SKM-1 treated with dmso at 0.1 percent for 144 hours (cell line): ENCODE measurements at regions not wholly inside any gene's neighbourhood (a gene's known extent, or its start where the extent isn't known, plus 50 kb on each side); places are given as distances from the start of the nearest gene placed in this dataset.
A peak's percentile ranks its signal among the peaks of the same experiment; 100 is the strongest.
"Not testable (repeated sequence)": the region's sequence is repeated elsewhere in the genome, so short reads cannot be mapped to it uniquely, and the experiment has no call there.

ENCODE experiments used
- DNase-seq: peaks from one replicate; lab custom pipeline; 2025; ENCODE audit not compliant: unreplicated experiment; lab: John Stamatoyannopoulos, UW

DNA sequence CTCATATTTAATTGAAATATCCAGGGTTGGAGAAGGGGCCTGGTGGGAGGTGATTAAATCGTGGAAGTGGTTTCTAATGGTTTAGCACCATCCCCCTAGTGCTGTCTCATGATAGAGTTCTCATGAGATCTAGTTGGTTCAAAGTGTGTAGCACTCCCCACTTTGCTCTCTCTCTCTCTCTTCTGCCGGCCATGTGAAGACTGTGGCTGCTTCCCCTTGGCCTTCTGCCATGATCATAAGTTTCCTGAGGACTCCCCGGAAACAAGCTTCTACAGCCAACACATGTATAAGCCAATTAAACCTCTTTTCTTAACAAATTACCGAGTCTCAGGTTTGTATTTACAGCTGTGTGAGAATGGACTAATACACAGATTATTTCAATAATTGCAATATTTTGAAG, 305.8 kb upstream of the KCND2 start:
- DNase-seq: no peak

DNA sequence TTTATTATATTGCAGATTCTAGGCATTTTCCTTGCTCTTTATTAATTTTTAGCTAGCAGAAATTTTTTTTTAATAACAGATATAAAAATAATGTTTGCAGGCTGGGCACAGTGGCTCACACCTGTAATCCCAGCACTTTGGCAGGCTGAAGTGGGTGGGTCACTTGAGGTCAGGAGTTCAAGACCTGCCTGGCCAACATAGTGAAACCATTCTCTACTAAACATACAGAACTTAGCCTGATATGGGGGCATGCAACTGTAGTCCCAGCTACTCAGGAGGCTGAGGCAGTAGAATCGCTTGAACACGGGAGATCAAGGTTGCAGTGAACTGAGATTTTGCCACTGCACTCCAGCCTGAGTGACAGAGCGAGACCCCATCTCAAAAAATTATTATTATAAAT, 304.6 kb upstream of the KCND2 start:
- not testable (repeated sequence) for DNase-seq

DNA sequence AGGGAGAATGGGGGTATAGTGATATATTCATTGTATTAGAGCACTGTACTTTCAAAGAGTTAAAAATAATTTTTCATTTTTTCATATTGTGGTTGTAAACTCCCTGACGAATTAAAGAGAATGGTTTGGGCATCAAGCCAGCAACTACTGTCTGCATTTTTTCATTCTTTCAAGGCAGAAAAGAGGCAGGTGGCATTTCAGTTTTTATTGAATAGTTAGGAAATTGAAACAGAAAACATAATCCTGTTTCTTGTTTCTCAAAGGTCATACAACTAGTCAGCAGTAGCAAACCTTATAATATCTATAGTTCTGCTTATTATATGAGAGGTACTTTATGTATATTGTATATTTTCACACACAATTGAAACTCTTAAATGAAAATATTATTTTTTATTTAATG, 303.9 kb upstream of the KCND2 start:
- no peak for DNase-seq

DNA sequence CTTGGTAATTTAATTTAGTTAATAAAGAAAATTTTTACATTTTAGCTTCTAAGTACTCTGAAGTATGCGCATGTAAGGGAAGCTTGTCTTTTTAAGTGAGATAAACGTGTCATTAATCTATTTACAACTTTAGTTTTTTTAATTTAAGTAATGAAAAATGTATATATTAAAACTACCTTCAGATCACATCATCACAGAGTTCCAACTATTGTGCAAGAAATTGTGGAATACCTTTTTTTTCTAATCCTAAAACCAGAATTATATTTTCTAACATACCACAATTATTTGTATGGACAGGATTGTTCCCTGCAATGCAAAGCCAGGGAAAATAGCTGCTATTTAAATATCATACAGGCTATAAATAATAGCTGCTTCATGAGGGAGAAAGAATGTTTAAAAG, 303.2 kb upstream of the KCND2 start:
- DNase-seq: no peak

DNA sequence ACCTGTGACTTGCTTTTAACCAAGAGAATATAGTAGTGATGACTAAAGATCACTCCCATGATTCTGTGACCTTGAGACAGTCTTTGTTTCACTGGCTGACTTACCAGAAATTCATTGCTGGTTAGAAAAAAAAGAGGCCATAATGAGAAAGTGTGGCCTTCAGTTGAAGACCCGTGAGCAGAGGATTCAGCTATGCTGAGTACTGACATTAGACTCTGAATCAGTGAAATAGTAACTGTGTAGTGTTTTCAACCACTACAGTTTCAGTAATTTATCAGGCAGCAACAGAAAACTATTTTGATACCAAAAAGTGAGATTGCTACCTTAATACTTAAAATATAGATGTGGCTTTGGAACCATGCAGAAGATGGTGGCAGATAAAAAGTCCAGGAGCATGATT, 298.0 kb upstream of the KCND2 start:
- DNase-seq: no peak

DNA sequence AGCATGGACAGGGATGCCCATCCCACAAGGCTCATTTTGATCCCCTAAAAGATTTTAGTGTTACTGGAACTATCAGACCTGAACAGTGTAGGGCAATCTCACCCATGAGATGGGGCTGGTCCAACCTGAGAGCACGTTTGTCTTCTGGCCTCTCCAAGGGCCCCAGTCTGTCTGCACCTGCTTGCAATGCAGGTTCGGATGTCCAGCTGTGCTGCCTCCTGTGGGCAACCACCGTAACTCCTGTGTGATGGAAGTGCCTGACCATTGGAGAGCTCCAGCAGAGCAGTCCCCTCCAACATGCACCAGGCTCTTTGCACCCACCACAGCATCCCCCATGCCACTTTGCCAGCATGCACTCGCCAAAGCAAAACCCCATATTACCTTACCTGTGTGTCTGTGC, 290.1 kb upstream of the KCND2 start:
- no peak for DNase-seq

DNA sequence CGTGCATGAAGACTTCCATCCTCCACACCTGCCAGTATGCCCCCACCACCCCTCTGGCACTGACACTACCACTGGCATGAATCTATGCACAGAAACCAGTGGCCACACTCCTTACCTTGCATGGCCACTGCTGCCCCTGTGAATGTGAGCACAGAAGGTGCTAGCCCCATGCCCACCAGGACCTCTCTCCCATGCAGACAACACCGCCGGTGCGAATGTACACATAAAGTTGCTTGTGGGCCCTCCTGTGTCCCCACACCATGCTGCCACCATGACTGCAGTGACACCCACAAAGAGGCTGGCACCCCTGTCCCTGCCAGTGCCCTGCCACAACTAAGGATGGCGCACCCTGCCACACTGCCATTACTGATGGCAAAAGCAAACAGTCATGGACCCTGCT, 289.5 kb upstream of the KCND2 start:
- no peak for DNase-seq

DNA sequence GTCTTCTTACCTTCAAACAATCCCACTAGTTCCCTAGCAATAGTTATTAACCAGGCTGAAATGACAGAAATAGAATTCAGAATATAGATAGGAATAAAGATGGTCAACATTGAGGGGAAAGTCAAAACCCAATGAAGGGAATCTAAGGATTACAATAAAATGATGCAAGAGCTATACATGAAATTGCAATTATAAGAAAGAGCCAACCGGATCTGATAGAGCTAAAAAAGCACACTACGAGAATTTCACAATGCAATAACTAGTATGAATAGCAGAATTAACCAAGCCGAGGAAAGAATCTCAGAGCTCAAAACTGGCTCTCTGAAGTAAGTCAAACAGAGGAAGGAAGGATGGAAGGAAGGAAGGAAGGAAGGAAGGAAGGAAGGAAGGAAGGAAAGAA, 288.7 kb upstream of the KCND2 start:
- no peak for DNase-seq

DNA sequence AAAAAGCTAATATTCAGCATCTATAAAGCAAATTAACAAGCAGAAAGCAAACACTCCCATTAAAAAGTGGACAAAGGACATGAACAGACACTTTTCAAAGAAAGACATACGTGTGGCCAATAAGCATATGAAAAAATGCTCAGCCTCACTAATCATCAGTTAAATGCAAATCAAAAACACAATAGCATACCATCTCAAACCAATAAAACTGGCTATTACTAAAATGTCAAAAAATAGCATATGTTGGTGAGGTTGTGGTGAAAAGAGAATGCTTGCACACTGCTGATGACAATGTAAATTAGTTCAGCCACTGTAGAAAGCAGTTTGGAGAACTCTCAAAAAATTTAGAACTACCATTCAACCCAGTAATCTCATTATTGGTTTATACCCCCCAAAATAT, 284.6 kb upstream of the KCND2 start:
- no peak for DNase-seq

DNA sequence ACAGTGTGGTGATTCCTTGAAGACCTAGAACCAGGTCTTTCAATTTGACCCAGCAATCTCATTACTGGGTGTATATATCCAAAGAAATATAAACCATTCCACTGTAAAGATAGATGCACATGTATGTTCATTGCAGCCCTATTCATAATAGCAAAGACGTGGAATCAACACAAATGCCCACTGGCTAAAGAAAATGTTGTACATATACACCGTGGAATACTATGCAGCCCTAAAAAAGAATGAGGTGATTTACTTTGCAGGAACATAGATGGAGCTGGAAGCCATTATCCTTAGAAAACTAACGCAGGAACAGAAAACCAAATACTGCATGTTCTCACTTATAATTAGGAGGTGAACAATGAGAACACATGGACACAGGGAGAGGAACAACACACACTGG, 278.0 kb upstream of the KCND2 start:
- no peak for DNase-seq

DNA sequence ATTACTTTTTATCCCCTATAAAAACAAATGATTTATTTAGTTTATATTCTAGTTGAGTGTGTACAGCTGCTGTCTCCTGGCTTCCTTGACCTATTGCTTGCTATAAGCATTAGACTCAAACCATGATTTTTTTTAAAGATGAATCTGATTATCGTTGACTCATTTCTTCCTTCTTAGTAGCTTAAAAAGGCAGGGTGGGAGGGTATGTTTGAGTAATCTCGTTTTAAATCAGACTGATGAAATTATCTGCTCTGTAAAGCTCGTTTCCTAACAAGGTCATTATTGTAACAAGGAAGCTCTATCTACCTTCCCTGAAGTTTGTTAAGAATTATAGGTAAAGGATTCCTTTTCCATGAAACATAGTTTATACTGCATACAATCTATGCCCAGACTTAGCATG, 276.3 kb upstream of the KCND2 start:
- DNase-seq: no peak

DNA sequence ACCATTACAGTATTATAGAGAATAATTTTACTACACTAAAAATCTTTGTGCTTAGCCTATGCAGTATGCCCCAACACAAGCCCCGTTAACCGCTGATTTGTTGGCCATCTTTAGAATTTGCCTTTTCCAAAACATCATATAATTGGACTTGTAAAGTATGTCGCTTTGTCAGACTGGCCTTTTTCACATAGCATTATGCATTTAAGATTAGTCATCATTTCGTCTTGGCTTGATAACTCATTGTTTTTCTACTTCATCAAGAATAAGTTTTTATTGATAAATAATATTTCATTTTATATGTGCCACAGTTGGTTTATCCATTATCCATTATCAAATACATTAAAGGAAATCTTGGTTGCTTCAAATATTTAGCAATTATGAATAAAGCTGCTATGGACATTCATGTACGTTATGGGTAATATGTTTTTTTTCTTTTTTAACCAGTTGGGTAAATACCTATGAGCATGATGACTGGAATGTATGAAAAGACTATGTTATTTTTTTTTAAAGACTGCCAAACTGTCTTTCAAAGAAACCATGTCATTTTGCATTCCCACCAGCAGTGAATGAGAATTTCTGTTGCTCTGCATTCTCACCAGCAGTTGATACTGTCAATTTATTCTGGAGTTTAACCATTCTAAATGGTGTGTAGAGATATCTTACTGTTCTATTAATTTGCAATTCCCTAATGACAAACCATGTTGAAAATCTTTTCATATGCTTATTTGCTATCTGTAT, 273.1 kb upstream of the KCND2 start:
- DNase-seq: no peak

DNA sequence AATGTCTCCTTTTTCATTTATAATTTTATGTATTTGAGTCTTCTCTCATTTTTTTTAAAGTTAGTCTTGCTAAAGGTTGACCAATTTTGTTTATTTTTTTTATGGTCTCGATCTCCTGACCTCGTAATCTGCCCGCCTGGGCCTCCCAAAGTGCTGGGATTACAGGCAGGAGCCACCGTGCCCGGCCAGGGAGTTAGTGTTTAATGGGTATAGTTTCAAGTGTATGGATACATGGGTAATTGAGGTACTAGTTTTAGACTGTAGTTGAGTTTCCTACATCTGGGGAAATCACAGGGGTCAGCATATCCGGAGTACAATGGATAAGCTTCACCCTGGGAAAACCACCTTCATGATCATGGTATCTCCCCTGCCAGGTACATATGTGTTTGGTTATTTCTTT, 267.3 kb upstream of the KCND2 start:
- DNase-seq: no peak

DNA sequence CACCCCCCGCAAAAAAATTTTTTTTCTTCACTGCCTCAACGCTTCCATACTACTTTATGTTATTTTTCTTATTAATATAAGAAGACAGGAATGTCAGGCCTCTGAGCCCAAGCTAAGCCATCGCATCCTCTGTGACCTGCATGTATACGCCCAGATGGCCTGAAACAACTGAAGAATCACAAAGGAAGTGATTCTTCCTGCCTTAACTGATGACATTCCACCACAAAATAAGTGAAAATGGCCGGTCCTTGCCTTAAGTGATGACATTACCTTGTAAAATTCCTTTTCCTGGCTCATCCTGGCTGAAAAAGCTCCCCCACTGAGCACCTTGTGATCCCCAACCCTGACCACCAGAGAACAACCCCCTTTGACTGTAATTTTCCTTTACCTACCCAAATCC, 258.7 kb upstream of the KCND2 start:
- not testable (repeated sequence) for DNase-seq

DNA sequence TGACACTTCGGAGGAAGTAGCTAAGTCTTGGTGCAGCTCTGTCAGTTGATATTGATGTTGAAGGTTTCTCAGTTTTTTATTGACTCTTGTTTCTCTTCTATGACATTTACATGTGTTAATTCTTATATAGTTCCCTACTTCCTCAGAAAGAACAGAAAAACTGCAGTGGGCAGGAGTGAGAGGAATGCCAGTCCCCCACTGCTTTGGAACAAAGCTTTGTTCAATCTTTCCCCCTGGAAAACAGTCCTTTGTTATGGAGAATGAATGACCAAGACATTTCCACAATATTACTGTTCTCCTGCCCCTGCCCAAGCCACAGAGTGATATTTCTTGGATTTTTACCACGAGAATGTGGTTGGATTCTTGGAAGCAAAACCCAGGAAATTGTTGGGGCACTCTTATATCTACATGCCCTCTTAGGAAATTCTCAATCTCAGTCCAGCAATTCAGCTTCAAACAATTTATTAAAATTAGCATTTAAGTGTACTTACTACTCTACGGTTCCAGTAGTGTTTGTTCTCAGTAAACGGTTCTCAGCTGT, 258.0 kb upstream of the KCND2 start:
- DNase-seq: no peak

DNA sequence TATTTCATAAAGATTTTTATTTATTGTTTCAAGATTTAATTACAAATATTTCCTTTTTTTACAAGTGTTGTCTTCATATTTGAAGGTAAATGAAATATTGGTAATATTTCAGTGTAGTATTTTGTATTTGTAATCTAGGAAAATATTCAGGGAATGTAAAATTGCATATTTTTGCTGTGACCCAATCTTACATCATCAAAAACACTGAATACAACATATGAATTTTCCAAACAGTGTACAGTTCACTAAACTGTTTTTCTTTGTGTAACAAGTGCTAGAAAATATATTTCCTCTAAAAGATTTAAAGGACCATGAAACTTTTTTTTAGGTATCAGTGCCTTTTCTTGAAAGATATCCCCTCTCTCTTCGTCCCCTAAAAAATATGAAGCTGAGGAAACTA, 251.9 kb upstream of the KCND2 start:
- DNase-seq: no peak

DNA sequence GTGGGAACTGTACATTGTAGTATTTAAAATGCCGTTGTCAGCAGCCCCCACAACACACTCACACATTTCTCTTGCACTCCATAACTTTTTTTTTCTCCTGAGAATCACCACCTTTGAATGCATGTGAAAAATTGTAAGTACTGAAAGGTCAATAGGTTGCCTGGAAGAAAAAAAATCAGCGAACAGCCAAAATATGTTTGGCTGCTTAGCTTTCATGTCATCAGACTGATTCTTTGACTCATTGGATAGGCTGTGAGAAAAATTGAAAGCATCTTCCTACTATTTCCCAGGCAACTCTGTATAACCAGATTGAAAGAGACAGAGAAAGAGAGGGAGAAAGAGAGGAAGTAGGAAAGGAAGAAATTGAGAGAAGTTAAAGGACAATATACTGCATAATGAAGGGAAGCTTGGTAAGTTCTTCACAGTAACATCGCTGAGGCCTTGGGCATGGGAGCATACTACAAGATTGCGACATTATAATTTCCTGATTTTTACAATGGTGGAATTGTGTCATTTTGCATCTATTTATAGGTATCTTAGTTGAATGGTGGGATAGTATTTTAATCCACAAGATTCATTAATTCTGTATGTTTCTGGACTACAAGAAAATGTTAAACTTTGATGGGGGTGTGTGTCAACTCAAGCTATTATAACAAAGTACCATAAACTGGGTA, 249.3 kb upstream of the KCND2 start:
- DNase-seq: peak; percentile 4

DNA sequence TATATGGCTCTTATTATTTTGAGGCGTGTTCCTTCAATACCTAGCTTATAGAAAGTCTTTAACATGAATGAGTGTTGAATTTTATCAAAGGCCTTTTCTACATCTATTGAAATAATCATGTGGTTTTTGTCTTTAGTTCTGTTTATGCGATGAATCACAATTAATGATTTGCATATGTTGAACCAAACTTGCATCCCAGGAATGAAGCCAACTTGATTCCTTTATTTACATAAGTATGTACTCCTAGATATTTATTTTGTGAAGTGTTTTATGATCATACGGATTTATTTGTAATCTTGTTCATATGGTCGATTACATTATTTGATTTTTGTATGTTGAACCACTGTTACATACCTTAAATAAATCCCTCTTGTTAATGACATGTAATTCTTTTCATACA, 244.3 kb upstream of the KCND2 start:
- DNase-seq: no peak

DNA sequence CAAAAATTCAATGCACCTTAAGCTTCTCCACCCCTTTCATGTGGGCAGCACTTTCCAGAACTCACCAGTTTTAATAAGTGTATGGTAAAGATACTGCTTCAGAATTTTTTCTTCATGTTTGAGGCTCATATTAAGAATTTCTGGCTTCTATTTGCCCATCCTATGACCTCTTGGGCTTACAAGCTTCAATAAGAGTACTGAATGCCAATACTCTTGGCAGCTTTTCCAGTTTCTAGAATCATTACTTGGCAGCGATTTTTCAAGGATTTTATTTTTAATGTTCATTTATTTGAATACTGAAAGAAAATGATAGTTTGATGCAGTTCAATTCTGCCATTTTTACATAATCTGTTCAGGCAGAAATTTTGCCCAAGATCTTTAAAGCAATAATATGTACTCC, 242.1 kb upstream of the KCND2 start:
- DNase-seq: no peak

DNA sequence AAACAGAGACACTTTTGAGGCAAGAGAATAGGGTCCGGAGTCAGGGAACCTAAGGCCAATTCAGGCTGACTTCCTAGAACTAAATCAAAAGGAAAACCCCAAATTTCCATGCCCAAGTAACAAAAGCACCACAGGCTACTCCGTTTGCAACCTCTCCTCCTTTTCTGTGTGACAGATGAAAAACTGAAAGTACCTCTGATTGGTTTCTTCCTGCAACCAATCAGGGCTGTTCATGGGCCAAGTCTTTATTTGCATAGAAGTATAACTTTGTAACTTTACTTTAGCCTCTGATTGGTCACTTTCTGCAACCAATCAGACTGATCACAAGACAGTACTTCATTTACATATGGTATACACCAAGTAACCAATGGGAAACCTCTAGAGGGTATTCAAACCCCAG, 239.9 kb upstream of the KCND2 start:
- DNase-seq: no peak

DNA sequence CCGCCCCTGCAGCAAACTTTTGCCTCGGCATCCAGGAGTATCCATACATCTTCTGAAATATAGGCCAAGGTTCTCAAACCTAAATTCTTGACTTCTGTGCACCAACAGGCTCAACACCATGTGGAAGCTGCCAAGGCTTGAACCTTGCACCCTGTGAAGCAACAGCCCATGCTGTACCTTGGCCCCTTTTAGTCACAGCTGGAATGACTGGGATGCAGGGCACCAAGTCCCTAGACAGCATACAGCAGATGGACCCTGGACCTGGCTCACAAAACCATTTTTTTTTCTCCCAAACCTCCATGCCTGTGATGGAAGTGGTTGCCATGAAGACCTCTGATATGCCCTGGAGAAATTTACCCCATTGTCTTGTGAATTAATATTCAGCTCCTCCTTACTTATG, 233.8 kb upstream of the KCND2 start:
- no peak for DNase-seq

DNA sequence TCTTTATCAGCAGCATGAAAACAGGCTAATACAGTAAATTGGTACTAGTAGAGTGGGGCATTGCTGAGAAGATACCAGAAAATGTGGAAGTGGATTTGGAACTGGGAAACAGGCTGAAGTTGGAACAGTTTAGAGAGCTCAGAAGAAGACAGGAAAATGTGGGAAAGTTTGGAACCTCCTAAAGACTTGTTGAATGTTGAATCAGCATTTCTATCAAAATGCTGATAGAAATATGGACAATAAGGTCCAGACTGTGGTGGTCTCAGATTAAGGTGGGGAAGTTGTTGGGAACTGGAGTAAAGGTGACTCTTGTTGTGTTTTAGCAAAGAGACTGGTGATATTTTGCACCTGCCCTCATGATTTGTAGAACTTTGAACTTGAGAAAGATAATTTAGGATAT, 231.2 kb upstream of the KCND2 start:
- no peak for DNase-seq

DNA sequence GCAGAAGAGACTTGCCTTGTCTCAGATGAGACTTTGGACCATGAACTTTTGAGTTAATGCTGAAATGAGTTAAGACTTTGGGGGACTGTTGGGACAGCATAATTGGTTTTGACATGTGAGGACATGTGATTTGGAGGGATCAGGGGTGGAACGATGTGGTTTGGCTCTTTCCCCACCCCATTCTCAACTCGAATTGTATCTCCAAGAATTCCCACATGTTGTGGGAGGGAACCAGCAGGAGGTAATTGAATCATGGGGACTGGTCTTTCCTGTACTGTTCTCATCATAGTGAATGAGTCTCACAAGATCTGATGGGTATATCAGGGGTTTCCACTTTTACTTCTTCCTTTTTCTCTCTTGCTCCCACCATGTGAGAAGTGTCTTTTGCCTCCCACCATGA, 229.7 kb upstream of the KCND2 start:
- DNase-seq: no peak
